GM21619 (cell line): ENCODE measurements at regions not wholly inside any gene's neighbourhood (a gene's known extent, or its start where the extent isn't known, plus 50 kb on each side); places are given as distances from the start of the nearest gene placed in this dataset.

Experiments
- ATAC-seq: cut with Tn5 transposase; IDR thresholded peaks from one replicate; pipeline ENCODE4 v1.9.1; 2021; ENCODE audit not compliant: unreplicated experiment

GRCh38 chr12:67794161-67794560 is 145.6 kb downstream of the DYRK2 start:
- ATAC-seq, result no peak

GRCh38 chr12:67795236-67795635 is 146.7 kb downstream of the DYRK2 start:
- ATAC-seq, result no peak

- ATAC-seq, result no peak
Measured at GRCh38 chr12:67797185-67797741, 148.7 kb downstream of the DYRK2 start.

GRCh38 chr12:67797753-67798152 is 149.2 kb downstream of the DYRK2 start:
- ATAC-seq, result no peak

GRCh38 chr12:67798768-67799167 is 150.2 kb downstream of the DYRK2 start:
- no peak for ATAC-seq

- no peak for ATAC-seq
Measured at GRCh38 chr12:67802731-67803130, 154.2 kb downstream of the DYRK2 start.

GRCh38 chr12:67803278-67803993 is 154.9 kb downstream of the DYRK2 start:
- no peak for ATAC-seq

GRCh38 chr12:67804168-67804567 is 155.6 kb downstream of the DYRK2 start:
- ATAC-seq, result no peak

GRCh38 chr12:67807814-67808213 is 159.3 kb downstream of the DYRK2 start:
- ATAC-seq, result no peak

- no peak for ATAC-seq
Measured at GRCh38 chr12:67810166-67810565, 161.6 kb downstream of the DYRK2 start.

GRCh38 chr12:67811437-67812361 is 163.2 kb downstream of the DYRK2 start:
- no peak for ATAC-seq

- no peak for ATAC-seq
Measured at GRCh38 chr12:67813456-67813904, 164.9 kb downstream of the DYRK2 start.

GRCh38 chr12:67816269-67816668 is 167.7 kb downstream of the DYRK2 start:
- no peak for ATAC-seq

- no peak for ATAC-seq
Measured at GRCh38 chr12:67818459-67818903, 169.9 kb downstream of the DYRK2 start.

- no peak for ATAC-seq
Measured at GRCh38 chr12:67819902-67820301, 169.3 kb upstream of the IFNG-AS1 start.

GRCh38 chr12:67820694-67821093 is 168.6 kb upstream of the IFNG-AS1 start:
- ATAC-seq, result no peak

GRCh38 chr12:67822826-67823225 is 166.4 kb upstream of the IFNG-AS1 start:
- ATAC-seq, result no peak

- ATAC-seq, result no peak
Measured at GRCh38 chr12:67826148-67826547, 163.1 kb upstream of the IFNG-AS1 start.

GRCh38 chr12:67826946-67827720 is 162.1 kb upstream of the IFNG-AS1 start:
- no peak for ATAC-seq

GRCh38 chr12:67827820-67828383 is 161.3 kb upstream of the IFNG-AS1 start:
- ATAC-seq, result peak; percentile 62

GRCh38 chr12:67829896-67830295 is 159.4 kb upstream of the IFNG-AS1 start:
- no peak for ATAC-seq
